Body of pancreas (tissue), 4 donors: ENCODE measurements at regions not wholly inside any gene's neighbourhood (a gene's known extent, or its start where the extent isn't known, plus 50 kb on each side); places are given as distances from the start of the nearest gene placed in this dataset.

Source experiments
- CTCF ChIP-seq, 7 experiments: fragments of 450-650 bp in 4 of 7; fragments of 200-600 bp in 3 of 7; sonication (generic) in 3 of 7; IDR thresholded peaks; one replicate each; pipeline ENCODE4 v1.5.1; 2016 to 2019; ENCODE audit warnings: antibody characterized with exemption in 7 of 7
- POLR2A ChIP-seq, 3 donors: fragments of 450-650 bp; IDR thresholded peaks; one replicate each; pipeline ENCODE4 v1.6.1; 2016; ENCODE audit warnings: antibody characterized with exemption in 3 of 3, mild to moderate bottlenecking in 2 of 3

GRCh38 chr7:12864470-12865046, 177.1 kb downstream of the ARL4A start:
- TF ChIP-seq CTCF (IDR thresholded peaks at IDR 0.05) (no peak), POLR2A (IDR thresholded peaks at IDR 0.05) (no peak)
